Liver (tissue), 8 donors: ENCODE measurements at regions not wholly inside any gene's neighbourhood (a gene's known extent, or its start where the extent isn't known, plus 50 kb on each side); places are given as distances from the start of the nearest gene placed in this dataset.
A peak's percentile ranks its signal among the peaks of the same experiment; 100 is the strongest.

Source experiments
- DNase-seq: peaks from one replicate; pipeline ENCODE4 v3.0.0-alpha.2; 2017; ENCODE audit warnings: low spot score
- H3K27ac ChIP-seq, 2 donors: one replicate each; pipeline ENCODE4 v1.7.0; 2013; ENCODE audit warnings: inconsistent platforms in 2 of 2, low read length in 2 of 2, control low read depth in 1 of 2, low read depth in 1 of 2, mild to moderate bottlenecking in 1 of 2
- H3K27me3 ChIP-seq, 4 donors: one replicate each; pipeline versions ENCODE4 v1.6.1 to v1.7.0; 2013; ENCODE audit warnings: low read length in 3 of 4, inconsistent platforms in 1 of 4, mild to moderate bottlenecking in 1 of 4, moderate library complexity in 1 of 4; ENCODE audit not compliant: control insufficient read depth in 4 of 4, insufficient read depth in 4 of 4
- H3K36me3 ChIP-seq, 4 donors: one replicate each; pipeline versions ENCODE4 v1.6.1 to v1.7.0; 2013; ENCODE audit warnings: low read length in 3 of 4, mild to moderate bottlenecking in 3 of 4, low read depth in 1 of 4, moderate library complexity in 1 of 4; ENCODE audit not compliant: control insufficient read depth in 4 of 4, insufficient read depth in 3 of 4
- H3K4me1 ChIP-seq, 4 donors: one replicate each; pipeline versions ENCODE4 v1.6.1 to v1.7.0; 2013; ENCODE audit warnings: low read length in 3 of 4, mild to moderate bottlenecking in 3 of 4, moderate library complexity in 1 of 4; ENCODE audit not compliant: control insufficient read depth in 4 of 4, insufficient read depth in 4 of 4
- H3K4me3 ChIP-seq, 3 donors: one replicate each; pipeline versions ENCODE4 v1.6.1 to v1.7.0; 2013; ENCODE audit warnings: low read length in 3 of 3, control low read depth in 1 of 3, low read depth in 1 of 3, mild to moderate bottlenecking in 1 of 3
- H3K9ac ChIP-seq, 2 donors: one replicate each; pipeline ENCODE4 v1.7.0; 2013; ENCODE audit warnings: low read length in 2 of 2, mild to moderate bottlenecking in 2 of 2, moderate library complexity in 2 of 2, control low read depth in 1 of 2, low read depth in 1 of 2
- H3K9me3 ChIP-seq, 4 donors: one replicate each; pipeline versions ENCODE4 v1.6.1 to v1.7.0; 2013; ENCODE audit warnings: low read length in 3 of 4; ENCODE audit not compliant: control insufficient read depth in 4 of 4
- CTCF ChIP-seq: fragments of 150-350 bp; IDR thresholded peaks from 2 replicates; pipeline ENCODE4 v1.5.1; 2017; ENCODE audit warnings: improper control_type of control experiment, low read depth, low read length; ENCODE audit not compliant: missing input control
- EGR1 ChIP-seq, 2 donors: IDR thresholded peaks; 2 replicates each; pipeline ENCODE4 v1.6.1; 2016 to 2018; ENCODE audit warnings: antibody characterized with exemption in 2 of 2, low read depth in 2 of 2
- FOXA1 ChIP-seq: IDR thresholded peaks from 2 replicates; pipeline ENCODE4 v1.6.1; 2016; ENCODE audit warnings: antibody characterized with exemption
- FOXA2 ChIP-seq: IDR thresholded peaks from 2 replicates; pipeline ENCODE4 v1.6.1; 2016; ENCODE audit warnings: antibody characterized with exemption
- GABPA ChIP-seq, 2 donors: IDR thresholded peaks in 1 of 2; conservative IDR thresholded peaks in 1 of 2; 2 replicates each; pipeline ENCODE4 v1.6.1; 2016; ENCODE audit warnings: antibody characterized with exemption in 2 of 2, mild to moderate bottlenecking in 1 of 2, moderate library complexity in 1 of 2
- HNF4A ChIP-seq, 2 donors: conservative IDR thresholded peaks; 2 replicates each; pipeline ENCODE4 v1.6.1; 2016; ENCODE audit warnings: antibody characterized with exemption in 2 of 2, mild to moderate bottlenecking in 2 of 2
- HNF4G ChIP-seq: IDR thresholded peaks from 2 replicates; pipeline ENCODE4 v1.6.1; 2016; ENCODE audit warnings: antibody characterized with exemption
- JUND ChIP-seq, 2 donors: IDR thresholded peaks; 2 replicates each; pipeline ENCODE4 v1.6.1; 2016; ENCODE audit warnings: antibody characterized with exemption in 2 of 2
- MAX ChIP-seq: IDR thresholded peaks from 2 replicates; pipeline ENCODE4 v1.6.1; 2016; ENCODE audit warnings: antibody characterized with exemption
- NR2F2 ChIP-seq: IDR thresholded peaks from 2 replicates; pipeline ENCODE4 v1.6.1; 2016; ENCODE audit warnings: antibody characterized with exemption
- RAD21 ChIP-seq, 2 donors: IDR thresholded peaks; 2 replicates each; pipeline ENCODE4 v1.6.1; 2016; ENCODE audit warnings: antibody characterized with exemption in 2 of 2, mild to moderate bottlenecking in 2 of 2
- REST ChIP-seq: IDR thresholded peaks from 2 replicates; pipeline ENCODE4 v1.6.1; 2016; ENCODE audit warnings: antibody characterized with exemption, mild to moderate bottlenecking
- RXRA ChIP-seq, 2 donors: IDR thresholded peaks; 2 replicates each; pipeline ENCODE4 v1.6.1; 2017 to 2018; ENCODE audit warnings: antibody characterized with exemption in 2 of 2, mild to moderate bottlenecking in 1 of 2
- SP1 ChIP-seq: IDR thresholded peaks from 2 replicates; pipeline ENCODE4 v1.6.1; 2018; ENCODE audit warnings: antibody characterized with exemption, mild to moderate bottlenecking
- TAF1 ChIP-seq: conservative IDR thresholded peaks from 2 replicates; pipeline ENCODE4 v1.6.1; 2016; ENCODE audit warnings: antibody characterized with exemption, mild to moderate bottlenecking
- YY1 ChIP-seq: IDR thresholded peaks from 2 replicates; pipeline ENCODE4 v1.6.1; 2016; ENCODE audit warnings: antibody characterized with exemption, mild to moderate bottlenecking
- WGBS: extraction: QIAGEN DNeasy Blood & Tissue Kit; methylation state at CpG from one replicate; pipeline ENCODE4 v1.1.7; 2013; 5-methylcytosine and 5-hydroxymethylcytosine counted together
- TF ChIP-seq, protein P1 (sequence below): IDR thresholded peaks from 2 replicates; pipeline ENCODE4 v1.6.1; 2016; ENCODE audit warnings: antibody characterized with exemption
- TF ChIP-seq, protein P2 (sequence below): IDR thresholded peaks from 2 replicates; pipeline ENCODE4 v1.6.1; 2016; ENCODE audit warnings: antibody characterized with exemption
- donor health status: healthy.
- donor health status: healthy.
- donor health status: healthy.
- donor health status: healthy.
- donor health status: healthy.

DNA sequence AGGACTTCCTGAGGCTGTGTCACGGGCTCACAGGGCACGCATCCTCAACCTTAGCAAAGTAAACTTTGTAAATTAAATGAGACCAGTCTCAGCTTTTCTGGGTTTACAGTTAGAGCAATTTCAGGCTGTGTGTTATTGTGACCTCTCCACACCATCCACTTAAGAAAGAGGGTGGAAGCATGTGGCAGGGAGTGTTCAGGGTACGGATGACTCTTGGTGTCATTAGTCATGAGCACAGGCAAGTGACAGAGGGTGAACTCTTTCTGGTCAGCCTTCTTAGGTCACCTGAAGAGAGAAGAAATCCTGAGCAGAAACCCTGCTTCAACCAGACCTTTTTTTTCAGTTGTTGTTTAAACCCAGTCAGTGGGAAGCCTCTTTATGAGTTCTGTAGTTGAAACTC, 207.9 kb downstream of the ICOS start:
- H3K9me3 ChIP-seq, result no peaks in the 10 kb centered on the region
- TF ChIP-seq, protein P1, sequence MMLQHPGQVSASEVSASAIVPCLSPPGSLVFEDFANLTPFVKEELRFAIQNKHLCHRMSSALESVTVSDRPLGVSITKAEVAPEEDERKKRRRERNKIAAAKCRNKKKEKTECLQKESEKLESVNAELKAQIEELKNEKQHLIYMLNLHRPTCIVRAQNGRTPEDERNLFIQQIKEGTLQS, result no peak
- TF ChIP-seq HNF4G, result no peak
- no peak overlapping the region for H3K27ac ChIP-seq
- 96% methylated on average over 3 of the region's 3 CpGs for WGBS
- no peak overlapping the region for H3K4me3 ChIP-seq
- peaks cover 0 to 12% (median 0%) of the 10 kb centered on the region in 4 donors for H3K4me1 ChIP-seq
- no peaks in the 10 kb centered on the region for H3K27me3 ChIP-seq
- no peak overlapping the region for H3K9ac ChIP-seq
- no peaks in the 10 kb centered on the region for H3K36me3 ChIP-seq
- no peak for DNase-seq

- peak; percentile 74 for DNase-seq
- no peaks in the 10 kb centered on the region for H3K36me3 ChIP-seq
- peak overlapping the region; percentile 4 to 16 for H3K9ac ChIP-seq
- TF ChIP-seq YY1 (peak; percentile 39), RAD21 (IDR thresholded peaks at IDR 0.05) (peak; percentile 99), CTCF (peak; percentile 84), FOXA1 (no peak)
- no peaks in the 10 kb centered on the region for H3K9me3 ChIP-seq
- H3K27me3 ChIP-seq, result no peaks in the 10 kb centered on the region
- H3K4me1 ChIP-seq, result peaks cover 0 to 12% (median 0%) of the 10 kb centered on the region in 4 donors
- 10% methylated on average over 13 of the region's 13 CpGs for WGBS
- peak overlapping the region; percentile 29 to 59 (median 47) for H3K4me3 ChIP-seq
- no peak overlapping the region for H3K27ac ChIP-seq
Measured at GRCh38 chr2:204145263-204145751, 208.7 kb downstream of the ICOS start.

- DNase-seq, result no peak
- peak overlapping the region; percentile 3 to 4 for H3K9ac ChIP-seq
- no peaks in the 10 kb centered on the region for H3K9me3 ChIP-seq
Measured at GRCh38 chr2:204145791-204146190, 209.2 kb downstream of the ICOS start.

More at GRCh38 chr2:204145791-204146190, 209.2 kb downstream of the ICOS start:
- Histone ChIP-seq H3K4me3 (peak overlapping the region; percentile 29 to 59 (median 47)), H3K27me3 (no peaks in the 10 kb centered on the region), H3K4me1 (peaks cover 0 to 12% (median 0%) of the 10 kb centered on the region in 4 donors), H3K27ac (no peak overlapping the region), H3K36me3 (no peaks in the 10 kb centered on the region)
- 36% methylated on average over 8 of the region's 8 CpGs for WGBS
- TF ChIP-seq CTCF (no peak), YY1 (no peak), REST (no peak), EGR1 (IDR thresholded peaks at IDR 0.05; ENCODE audit: low read depth in 2 of 2) (no peak), GABPA (IDR thresholded peaks at IDR 0.05 in 1 of 2, conservative IDR thresholded peaks at IDR 0.05 in 1 of 2) (no peak), HNF4G (no peak), HNF4A (conservative IDR thresholded peaks at IDR 0.05) (no peak), TAF1 (no peak), FOXA2 (no peak), FOXA1 (no peak), JUND (IDR thresholded peaks at IDR 0.05) (no peak), RAD21 (IDR thresholded peaks at IDR 0.05) (no peak), NR2F2 (no peak), MAX (no peak), SP1 (no peak), RXRA (IDR thresholded peaks at IDR 0.05) (no peak)
- TF ChIP-seq, protein P1, result no peak
- TF ChIP-seq, protein P2, sequence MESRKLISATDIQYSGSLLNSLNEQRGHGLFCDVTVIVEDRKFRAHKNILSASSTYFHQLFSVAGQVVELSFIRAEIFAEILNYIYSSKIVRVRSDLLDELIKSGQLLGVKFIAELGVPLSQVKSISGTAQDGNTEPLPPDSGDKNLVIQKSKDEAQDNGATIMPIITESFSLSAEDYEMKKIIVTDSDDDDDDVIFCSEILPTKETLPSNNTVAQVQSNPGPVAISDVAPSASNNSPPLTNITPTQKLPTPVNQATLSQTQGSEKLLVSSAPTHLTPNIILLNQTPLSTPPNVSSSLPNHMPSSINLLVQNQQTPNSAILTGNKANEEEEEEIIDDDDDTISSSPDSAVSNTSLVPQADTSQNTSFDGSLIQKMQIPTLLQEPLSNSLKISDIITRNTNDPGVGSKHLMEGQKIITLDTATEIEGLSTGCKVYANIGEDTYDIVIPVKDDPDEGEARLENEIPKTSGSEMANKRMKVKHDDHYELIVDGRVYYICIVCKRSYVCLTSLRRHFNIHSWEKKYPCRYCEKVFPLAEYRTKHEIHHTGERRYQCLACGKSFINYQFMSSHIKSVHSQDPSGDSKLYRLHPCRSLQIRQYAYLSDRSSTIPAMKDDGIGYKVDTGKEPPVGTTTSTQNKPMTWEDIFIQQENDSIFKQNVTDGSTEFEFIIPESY, result no peak
